HG03135 (cell line): ENCODE measurements at regions not wholly inside any gene's neighbourhood (a gene's known extent, or its start where the extent isn't known, plus 50 kb on each side); places are given as distances from the start of the nearest gene placed in this dataset.
A peak's percentile ranks its signal among the peaks of the same experiment; 100 is the strongest.

Experiments used
- ATAC-seq: cut with Tn5 transposase; IDR thresholded peaks from one replicate; pipeline ENCODE4 v1.9.1; 2021; ENCODE audit warnings: mild to moderate bottlenecking, moderate library complexity; ENCODE audit not compliant: unreplicated experiment

DNA sequence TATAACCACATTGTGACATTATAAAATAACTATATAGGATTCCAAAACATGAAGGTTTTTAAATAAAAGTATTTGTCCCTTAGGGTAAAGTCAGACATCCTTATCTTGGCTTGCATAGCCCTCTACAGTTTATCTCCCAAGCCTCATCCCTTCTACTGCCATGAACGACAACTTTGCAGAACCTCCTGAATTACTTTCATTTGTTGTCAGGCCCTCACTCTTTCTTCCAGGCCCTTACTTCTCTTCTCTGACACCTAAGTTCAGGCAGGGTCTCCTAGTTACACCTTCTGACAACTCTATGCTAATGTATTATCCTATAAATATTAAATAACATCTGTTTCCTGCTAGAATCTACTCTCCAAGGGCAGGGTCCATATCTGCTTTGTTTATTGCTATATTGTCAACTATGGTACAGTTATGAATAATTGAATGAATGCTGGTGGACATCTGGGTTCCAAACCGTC lies 115.7 kb upstream of the MDM1 start:
- ATAC-seq, result no peak

DNA sequence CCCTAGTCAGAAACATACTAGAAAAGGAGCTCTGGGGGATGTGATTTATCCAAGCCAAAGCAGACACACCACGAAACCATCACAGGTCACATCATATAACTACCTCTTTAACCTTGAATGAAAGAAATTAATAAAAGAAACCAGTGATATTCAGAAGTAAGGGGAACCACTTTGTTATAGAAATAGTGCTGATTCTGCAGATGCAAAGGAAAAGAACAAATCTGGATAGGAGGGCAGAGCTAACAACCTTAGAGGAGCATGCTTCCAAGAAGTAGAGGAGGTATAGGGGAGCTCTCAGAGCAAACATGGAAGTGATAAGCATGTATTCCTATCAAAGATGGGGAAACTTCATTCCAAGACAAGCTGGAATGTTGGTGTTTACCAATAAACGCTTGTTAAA lies 117.0 kb upstream of the MDM1 start:
- ATAC-seq, result no peak

DNA sequence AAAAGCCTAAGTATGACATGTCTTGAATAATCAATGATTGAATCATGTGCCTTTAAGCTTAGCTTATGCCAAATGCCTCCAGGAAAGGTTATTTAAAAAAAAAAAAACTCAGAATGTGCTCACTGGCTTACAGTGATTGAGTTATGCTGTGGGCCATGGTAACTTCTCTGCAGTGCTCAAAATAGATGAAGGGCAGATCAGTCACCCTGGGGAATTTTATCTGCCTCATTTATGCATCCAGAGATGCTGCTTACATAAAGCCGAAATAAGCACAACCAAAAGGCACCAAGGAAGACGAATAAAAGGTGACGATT lies 118.7 kb upstream of the MDM1 start:
- ATAC-seq, result peak; percentile 40

DNA sequence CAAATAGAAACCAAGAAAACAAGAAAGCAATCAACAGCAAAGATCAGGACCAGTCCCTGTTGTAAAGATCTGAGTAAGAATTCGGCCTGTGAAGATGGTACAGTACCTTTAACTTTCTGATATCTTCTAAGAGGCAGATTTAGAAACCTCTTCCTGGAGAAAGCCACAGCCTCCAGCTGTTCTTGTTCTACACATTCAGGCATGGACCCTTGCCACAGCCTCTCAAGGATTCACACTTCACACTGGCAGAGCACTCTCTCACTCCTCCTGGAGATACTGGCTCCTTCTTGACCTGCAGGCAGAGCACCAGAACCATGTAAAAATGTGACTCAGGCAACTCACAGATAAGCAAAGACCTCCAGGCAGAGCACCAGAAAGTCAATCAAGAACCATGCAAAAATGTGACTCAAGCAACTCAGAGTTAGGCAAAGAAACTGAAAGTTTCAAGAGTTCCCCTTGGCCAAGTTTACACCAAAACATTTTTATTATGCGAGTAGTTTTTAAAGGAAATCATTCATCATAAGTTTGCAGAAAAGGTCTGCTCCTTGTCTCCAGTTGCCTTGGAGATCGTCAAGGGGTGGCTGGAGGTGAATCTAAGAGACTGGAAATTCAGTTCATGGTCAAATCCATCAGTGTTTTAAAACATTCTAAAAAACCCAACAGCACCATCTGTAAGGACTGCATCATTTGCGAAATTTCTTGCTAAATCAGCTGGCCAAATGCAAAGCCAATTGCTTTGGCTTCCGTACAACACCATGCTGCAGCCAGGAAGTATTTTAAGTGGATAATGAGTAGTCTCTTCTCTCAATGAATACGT lies 119.3 kb upstream of the MDM1 start:
- ATAC-seq, result peak; percentile 61

DNA sequence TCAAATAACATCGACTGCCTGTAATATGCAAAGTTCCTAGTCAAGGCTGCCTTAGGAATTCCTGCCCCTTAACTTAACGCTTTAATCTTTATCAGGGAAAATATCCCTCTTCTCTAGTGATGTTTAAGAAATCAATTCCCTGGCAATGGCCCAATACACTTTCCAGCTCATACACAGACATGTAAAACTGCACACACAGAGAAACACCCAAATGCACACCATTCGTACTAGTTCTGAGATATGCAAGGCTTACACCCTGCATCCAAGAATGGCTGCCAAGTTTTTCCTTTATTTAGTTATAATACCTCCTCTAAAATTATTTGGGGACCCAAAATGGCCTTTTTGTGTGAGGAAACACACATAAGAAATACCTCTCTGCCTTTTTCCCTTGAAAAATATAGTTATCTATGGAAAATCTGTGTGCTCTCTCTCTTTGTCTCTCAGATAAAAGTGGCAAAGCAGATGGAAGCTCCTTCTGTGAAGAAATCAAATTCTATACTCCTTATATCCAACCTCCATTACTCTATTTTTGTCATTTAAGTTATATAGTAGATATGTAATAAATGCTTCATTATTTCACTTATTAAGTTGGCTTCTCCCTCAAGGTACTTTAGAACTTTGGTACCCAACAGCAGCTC lies 120.0 kb upstream of the MDM1 start:
- no peak for ATAC-seq

DNA sequence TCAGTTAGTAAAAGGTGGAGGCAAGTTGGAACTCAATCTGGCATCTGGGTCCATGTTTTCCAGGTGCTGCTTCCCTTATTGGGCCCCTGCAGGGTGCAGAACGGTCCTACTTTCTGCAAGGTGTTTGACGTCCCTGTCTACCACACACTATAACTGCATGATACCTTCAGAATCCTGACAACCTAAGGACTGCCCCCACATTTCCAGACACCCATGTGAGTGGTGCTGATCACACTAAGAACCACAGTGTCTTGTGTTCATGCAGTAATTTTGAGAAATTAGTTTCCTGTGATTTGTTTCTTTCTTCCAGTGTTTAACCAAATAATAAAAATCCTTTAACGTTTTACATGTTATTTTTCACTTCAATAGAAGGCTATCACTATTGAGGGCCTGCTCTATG lies 121.1 kb upstream of the MDM1 start:
- ATAC-seq, result no peak

- ATAC-seq, result no peak
Observed at GRCh38 chr12:68453876-68454275, 121.7 kb upstream of the MDM1 start.

GRCh38 chr12:68454892-68455291 lies 122.7 kb upstream of the MDM1 start:
- no peak for ATAC-seq

DNA sequence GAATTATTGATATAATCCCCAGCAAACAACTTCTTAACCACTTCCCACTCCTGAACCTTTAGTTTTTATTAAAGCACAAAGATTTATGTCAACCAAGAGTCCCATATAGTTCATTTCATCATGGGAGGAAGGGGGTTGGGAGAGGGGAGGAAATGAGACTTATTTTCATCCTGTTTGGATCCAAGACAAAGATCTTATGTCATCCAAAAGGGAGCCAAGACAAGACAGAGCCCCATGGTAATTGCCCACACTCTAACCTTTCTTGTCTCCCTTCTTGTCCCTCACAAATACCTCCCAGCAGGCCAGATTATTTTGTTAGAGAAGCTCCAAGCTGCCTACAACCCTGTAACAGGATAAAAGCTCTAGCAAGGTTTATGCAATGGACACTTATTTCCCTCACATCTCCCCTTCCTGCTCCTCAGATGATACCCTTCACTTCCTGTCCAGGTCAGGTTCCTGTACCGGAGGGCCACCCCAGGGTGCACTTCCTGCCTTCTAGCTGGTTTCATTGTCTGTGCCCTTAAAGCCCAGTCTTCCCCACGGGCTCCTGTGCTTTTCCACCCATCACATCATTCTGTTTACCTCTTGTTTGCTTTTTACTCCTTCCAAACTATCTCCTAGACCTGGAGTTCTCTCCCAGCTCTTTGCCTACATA lies 123.7 kb upstream of the MDM1 start:
- ATAC-seq, result no peak

DNA sequence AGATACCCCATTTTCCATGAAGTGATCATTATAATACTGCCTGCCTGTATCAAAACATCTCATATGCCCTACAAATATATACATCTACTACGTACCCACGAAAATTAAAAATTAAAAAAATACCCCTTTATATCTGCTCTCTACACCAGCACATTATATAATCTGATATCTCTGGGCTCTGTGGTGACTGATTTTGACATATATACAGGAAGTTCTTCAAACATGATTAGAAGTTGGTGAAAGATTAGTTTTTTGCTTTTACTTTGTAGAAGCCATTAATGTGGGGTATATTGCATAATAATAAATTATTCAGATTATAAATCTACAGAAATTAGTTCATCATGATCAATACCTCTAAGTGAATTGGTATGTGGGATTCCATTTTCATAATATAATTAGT lies 126.7 kb upstream of the MDM1 start:
- no peak for ATAC-seq

- ATAC-seq, result no peak
Observed at GRCh38 chr12:68460236-68460635, 128.1 kb upstream of the MDM1 start.

DNA sequence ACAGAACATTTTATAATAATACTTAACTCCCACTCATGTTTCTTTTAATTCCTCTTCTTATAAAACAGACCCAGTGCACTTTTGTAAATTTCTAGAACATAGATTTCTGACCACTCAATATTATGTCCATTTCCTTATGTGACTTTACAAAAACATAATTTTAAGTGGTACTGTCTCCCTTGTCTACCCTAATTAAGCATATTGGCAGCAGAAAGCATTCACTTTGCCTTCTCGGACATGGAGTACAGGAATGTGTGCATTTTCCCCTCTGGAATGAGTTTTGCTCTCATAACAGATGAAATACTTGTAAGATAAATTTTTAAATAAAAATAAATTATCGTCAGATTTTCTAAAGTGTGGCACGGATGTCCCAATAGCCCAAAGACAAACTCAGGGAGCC lies 129.5 kb upstream of the MDM1 start:
- no peak for ATAC-seq

DNA sequence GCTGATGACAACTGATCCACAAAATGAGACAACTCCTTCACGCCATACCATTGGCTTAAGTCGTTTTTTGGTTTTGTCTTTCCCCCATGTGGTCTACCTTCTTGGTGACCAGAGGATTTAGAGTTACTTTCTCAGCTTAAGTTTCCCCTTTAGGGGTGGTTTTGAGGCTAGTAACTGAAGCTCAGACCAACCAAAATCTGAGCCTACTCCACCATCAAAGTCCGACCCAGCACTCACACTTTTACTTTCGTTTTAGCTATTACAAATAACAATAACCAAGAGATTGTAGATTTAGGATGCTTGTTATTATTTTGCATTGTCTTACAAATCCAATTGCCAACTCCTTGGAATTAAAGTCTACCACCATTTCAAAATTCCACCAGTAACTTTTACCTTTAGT lies 130.6 kb upstream of the MDM1 start:
- no peak for ATAC-seq

- no peak for ATAC-seq
Observed at GRCh38 chr12:68465227-68465626, 133.1 kb upstream of the MDM1 start.

DNA sequence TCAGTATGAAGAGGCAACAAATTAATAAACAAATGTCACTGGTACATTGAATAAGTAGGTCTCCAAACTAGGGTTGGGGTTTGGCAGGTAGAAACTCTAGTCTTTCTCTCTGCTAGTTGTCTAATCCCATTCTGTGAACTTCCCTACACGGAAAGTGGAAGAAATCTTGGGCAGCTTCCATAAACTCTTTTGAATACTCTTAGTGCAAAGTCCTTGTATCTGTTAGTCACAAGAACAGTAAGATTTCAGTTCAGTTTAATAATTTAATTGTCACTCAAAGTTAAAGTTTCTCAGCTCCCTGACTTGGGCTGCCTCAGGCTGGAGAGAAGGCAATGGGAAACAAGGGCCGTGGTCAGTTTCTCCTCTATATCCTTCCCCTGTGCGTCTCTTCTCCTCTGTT lies 135.4 kb upstream of the MDM1 start:
- ATAC-seq, result no peak

DNA sequence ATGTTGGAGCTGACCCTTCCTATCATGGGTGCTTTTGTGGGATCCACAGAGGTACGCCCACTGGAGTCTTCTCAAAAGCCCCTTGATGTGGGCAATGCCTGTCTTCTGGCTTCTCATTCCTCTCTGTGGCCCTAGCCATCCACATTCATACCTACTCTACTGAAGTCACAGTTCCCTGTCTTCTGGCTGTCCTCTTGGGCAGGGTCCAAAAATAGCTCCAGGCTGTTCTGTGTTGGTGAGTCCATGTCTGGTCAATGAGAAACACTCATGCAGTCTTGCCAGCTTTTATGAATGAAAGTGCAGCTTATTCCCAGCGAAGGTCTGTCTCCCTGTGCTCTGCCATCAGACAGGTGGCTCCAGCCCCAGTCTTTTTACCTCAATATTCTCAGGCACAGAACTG lies 135.9 kb upstream of the MDM1 start:
- ATAC-seq, result no peak

- ATAC-seq, result no peak
Observed at GRCh38 chr12:68469113-68469512, 137.0 kb upstream of the MDM1 start.

DNA sequence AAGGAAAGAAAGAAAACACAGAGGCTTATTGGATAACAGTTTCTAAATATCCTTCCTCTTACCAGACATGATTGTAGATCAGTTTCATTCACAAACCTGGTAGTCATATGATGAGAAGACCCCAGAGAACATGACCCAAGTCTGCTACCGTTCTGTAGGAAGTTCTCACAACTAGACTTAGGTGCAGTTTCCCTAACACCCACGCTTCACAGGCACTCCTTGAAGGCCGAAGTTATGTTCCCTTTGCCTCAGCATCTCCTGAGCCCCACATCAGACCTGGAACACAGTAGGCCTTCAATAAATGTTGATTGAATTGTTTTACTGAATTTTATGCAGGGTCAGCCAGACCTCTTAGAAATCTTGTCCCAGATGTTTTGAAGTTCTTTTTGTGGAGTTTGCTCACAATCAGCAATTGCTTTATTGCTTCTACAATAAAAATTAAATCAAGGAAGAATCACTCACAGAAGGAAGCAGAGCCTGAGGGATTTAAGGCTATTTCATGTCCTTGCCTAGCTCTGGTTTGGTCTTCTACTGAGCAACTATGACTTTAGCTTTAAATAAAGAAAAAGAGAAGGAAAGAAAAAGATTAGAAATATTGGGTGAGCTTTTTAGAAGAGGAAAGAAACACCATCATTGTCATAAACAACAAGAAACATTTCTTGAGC lies 138.6 kb upstream of the MDM1 start:
- no peak for ATAC-seq

GRCh38 chr12:68474467-68475204 lies 136.1 kb upstream of the RAP1B start:
- ATAC-seq, result no peak

DNA sequence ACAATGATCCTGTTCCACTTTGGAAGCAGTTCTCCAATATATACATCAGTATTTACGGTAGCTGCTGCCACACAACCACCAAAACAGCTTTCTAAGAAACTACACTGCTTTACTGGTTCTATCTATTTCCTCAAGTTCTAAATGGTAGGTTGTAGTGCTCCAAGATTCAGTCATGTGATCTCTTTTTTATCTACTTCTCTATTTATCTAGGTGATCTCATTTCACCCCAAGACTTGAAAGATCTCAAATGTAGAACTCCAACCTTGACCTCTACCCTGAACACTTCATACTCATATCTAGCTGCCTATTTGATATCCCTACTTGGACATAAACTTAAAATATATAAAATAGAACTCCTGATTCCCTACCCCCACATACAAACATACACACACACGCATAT lies 133.9 kb upstream of the RAP1B start:
- no peak for ATAC-seq

GRCh38 chr12:68477261-68477772 lies 133.4 kb upstream of the RAP1B start:
- no peak for ATAC-seq
